ENCODE measurements at regions not wholly inside any gene's neighbourhood (a gene's known extent, or its start where the extent isn't known, plus 50 kb on each side); places are given as distances from the start of the nearest gene placed in this dataset.

GRCh38 chr18:51865538-51865937, 474.5 kb upstream of the DCC start:
- TF ChIP-seq NR3C1 (CRISPR knock-in tag; IDR thresholded peaks at IDR 0.05), result no peak
- no peak for TF ChIP-seq EZH2 (conservative IDR thresholded peaks at IDR 0.05; ENCODE audit: low read depth, low read length)
- TF ChIP-seq ZNF530 (CRISPR knock-in tag; IDR thresholded peaks at IDR 0.05; ENCODE audit: low read depth), result no peak
- TF ChIP-seq TBL1XR1 (IDR thresholded peaks at IDR 0.05; ENCODE audit: borderline replicate concordance, low read length, partially characterized antibody), result no peak
- no peak for TF ChIP-seq POLR2AphosphoS5 (IDR thresholded peaks at IDR 0.05; ENCODE audit: low read depth, low read length)
- TF ChIP-seq ZNF3 (CRISPR knock-in tag; IDR thresholded peaks at IDR 0.05), result no peak
- TF ChIP-seq ZC3H13 (CRISPR knock-in tag; IDR thresholded peaks at IDR 0.05), result no peak
- no peak for TF ChIP-seq TERF1 (CRISPR knock-in tag; IDR thresholded peaks at IDR 0.05)
- TF ChIP-seq, protein P1, sequence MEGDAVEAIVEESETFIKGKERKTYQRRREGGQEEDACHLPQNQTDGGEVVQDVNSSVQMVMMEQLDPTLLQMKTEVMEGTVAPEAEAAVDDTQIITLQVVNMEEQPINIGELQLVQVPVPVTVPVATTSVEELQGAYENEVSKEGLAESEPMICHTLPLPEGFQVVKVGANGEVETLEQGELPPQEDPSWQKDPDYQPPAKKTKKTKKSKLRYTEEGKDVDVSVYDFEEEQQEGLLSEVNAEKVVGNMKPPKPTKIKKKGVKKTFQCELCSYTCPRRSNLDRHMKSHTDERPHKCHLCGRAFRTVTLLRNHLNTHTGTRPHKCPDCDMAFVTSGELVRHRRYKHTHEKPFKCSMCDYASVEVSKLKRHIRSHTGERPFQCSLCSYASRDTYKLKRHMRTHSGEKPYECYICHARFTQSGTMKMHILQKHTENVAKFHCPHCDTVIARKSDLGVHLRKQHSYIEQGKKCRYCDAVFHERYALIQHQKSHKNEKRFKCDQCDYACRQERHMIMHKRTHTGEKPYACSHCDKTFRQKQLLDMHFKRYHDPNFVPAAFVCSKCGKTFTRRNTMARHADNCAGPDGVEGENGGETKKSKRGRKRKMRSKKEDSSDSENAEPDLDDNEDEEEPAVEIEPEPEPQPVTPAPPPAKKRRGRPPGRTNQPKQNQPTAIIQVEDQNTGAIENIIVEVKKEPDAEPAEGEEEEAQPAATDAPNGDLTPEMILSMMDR (CRISPR knock-in tag; IDR thresholded peaks at IDR 0.05), result no peak
- no peak for TF ChIP-seq HMGXB4 (CRISPR knock-in tag; IDR thresholded peaks at IDR 0.05; ENCODE audit: borderline replicate concordance in 1 of 2, low read depth in 1 of 2)
- TF ChIP-seq SP2 (CRISPR knock-in tag; IDR thresholded peaks at IDR 0.05), result no peak
- TF ChIP-seq ZNF598 (CRISPR knock-in tag; IDR thresholded peaks at IDR 0.05; ENCODE audit: borderline replicate concordance), result no peak

Data from HepG2 (cell line).